ENCODE measurements at regions not wholly inside any gene's neighbourhood (a gene's known extent, or its start where the extent isn't known, plus 50 kb on each side); places are given as distances from the start of the nearest gene placed in this dataset.

GRCh38 chr2:12317814-12318426 lies 398.8 kb upstream of the TRIB2 start:
- DNase-seq: no peak

DNA sequence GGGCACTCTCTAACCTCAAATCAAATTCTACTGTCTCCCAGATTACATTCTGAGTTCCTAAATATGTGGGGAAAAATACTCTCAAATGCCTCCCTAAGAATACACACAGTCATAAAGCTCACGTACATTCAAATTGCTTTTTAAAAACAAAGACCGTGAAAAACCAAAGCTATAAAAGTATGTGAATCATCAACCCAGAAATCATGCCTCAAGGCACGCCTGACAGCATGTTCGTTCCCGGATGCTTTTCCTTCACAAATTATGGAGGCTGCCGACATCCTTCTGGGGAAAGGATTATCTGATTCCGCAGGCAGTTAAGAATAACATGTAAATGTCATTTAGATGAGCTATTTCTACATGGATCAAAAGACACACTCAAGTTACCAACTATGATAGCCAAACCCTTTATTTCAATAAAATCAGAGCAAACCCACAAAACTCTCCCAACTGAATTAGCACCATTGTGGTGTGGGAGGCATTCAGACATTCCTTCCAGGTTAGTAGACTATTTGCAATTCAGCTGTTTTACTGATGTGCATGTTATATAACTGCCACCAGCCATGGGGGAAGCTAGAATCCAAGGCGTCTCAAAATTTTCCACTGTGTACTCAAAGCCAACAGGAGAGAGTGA lies 398.2 kb upstream of the TRIB2 start:
- DNase-seq: no peak

- no peak for DNase-seq
These were observed 396.6 kb upstream of the TRIB2 start for GRCh38 chr2:12320027-12320734.

DNA sequence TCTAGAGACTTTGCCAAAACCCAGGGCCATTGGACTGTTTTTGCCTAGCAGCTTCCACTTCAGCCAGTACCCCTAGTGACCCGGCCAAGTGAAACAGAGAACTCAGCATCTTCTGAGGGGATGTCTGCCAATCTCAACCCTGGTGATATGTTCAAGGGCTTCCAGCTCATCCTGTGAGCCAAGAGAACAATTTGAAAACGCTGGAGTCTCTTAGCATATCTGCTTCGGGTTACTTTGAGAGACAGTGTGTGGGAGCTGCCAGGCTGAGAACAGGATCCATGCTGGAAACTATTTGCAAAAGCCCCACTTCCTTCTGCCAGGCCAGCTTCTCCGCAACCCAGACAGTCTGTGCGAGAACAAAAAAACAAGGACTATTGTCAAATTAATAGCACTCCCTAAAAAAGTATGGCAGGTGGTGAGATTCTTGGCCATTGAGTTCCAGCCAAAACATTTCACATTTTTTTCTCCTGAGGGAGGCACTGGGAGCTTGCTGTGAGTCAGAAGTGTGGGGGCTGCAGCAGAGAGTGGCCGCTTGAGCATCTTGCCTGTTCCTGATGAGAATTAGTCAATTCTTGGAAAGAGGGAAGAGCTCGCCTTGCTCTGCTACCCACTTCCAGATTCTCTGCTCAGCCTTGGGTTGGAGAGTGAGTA lies 395.6 kb upstream of the TRIB2 start:
- DNase-seq: peak; percentile 26

DNA sequence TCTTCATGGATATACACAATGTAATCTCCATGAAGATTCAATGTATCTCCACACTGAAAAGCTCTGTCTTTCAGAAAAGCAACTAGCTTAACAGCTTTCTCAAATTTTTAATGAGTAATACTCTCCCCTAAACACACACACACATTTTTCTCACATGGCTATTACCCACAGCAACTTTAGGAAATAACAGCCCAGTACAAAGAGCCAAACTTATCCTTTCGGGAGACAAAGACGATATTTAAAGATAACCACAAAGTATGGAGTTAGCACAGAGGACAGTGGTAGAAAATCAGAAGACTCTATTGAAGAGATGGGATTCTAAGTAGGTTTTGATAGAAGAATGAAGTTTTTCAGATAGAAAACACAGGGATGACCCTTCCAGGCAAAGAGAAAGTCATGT lies 394.9 kb upstream of the TRIB2 start:
- no peak for DNase-seq

DNA sequence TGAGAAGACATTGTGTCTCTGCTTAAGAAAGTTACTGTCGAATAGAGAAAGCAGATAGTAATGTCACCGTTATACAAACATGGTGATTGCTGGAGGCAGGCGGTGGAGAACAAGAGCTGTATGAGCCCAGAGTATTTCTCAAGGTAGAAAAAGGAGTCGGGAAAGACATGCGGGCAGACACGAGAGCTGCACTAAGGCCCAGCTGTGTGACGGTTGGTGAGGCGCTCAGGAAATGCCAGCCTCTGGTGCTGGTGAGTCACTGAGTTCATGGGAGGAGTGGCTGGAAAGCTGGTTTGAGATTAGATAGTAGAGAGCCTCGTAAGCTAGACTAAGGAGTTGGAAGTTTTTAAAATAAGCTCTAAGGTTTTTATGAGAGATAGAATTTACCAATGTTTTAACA lies 390.9 kb upstream of the TRIB2 start:
- no peak for DNase-seq

- no peak for DNase-seq
These were observed 390.1 kb upstream of the TRIB2 start for GRCh38 chr2:12326449-12327190.

- DNase-seq: no peak
These were observed 385.8 kb upstream of the TRIB2 start for GRCh38 chr2:12330916-12331315.

DNA sequence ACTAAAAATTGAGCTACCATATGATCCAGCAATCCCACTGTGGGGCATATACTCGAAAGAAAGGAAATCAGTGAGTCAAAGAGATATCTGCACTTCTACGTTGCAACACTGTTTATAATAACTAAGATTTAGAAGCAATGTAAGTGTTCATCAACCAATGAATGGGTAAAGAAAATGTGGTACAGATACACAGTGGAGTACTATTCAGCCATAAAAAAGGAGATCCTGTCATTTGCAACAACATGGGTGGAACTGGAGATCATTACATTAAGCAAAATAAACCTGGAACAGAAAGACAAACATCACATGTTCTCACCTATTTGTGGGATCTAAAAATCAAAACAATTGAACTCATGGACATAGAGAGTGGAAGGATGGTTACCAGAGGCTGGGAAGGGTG lies 385.0 kb upstream of the TRIB2 start:
- no peak for DNase-seq

GRCh38 chr2:12333293-12333692 lies 383.4 kb upstream of the TRIB2 start:
- DNase-seq: no peak

DNA sequence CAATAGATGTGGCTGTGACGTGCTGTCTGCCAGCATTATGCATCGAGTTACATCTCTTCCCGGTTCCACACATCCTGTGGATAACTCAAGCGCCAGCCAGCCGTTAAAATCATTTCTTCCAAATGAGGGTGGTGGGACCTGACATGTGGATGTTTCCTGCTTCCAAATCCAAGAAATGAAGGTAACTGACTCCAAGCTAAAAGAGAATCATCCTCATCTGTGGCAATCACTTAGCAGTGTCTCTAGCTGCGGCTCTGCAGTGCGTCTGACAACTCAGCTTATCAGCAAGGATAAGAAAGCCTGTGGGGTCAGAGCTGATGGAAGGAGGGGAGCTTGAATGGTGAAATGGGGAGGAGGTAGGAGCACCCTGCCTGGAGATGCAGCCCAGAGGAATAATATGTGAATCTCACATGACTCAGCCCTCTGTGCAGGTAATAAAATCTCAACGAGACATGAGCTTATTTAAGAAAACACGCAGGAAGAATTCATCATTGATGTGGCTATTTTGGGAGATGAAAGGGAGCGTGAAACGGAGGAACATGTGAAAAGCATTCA lies 382.2 kb upstream of the TRIB2 start:
- DNase-seq: no peak

DNA sequence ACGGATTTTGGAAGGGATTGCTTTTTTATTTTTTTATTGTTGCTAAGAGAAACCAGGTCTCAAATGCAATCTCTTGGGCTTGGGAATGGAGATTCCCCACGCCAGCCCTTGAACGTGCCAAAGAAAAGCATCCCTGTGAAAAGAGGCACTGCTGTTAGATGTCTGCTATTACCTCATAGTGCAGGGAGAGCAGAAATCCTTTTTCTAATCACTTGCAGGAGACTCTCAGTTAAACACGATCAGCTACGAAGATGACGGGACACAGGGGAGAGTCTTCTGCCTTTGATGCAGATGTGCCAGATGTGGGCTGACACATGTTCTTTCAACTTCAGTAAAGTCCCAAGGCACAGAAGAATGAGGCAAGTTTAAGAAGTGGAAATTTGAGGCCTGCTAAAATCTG lies 381.6 kb upstream of the TRIB2 start:
- peak; percentile 73 for DNase-seq

DNA sequence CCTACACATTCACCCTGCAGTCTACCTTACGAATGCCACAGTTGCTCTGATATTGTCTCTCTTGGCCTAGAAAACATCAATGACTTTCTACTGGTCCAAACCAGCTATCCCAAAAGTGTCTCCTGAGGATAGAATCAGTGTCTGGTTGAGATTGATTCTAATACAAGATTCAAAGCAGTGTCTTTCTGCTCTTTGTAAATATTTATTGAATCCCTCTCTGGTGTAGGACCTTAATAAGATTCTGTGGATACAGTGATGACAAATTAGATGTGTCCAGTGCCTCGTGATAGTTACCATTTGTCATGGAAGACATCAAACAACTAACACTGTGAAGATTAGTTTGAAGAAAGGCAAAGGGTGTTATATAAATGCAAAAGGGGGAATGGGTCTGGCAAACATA lies 380.7 kb upstream of the TRIB2 start:
- no peak for DNase-seq

GRCh38 chr2:12338946-12339697 lies 377.6 kb upstream of the TRIB2 start:
- DNase-seq: no peak

- DNase-seq: no peak
These were observed 376.6 kb upstream of the TRIB2 start for GRCh38 chr2:12340164-12340563.

DNA sequence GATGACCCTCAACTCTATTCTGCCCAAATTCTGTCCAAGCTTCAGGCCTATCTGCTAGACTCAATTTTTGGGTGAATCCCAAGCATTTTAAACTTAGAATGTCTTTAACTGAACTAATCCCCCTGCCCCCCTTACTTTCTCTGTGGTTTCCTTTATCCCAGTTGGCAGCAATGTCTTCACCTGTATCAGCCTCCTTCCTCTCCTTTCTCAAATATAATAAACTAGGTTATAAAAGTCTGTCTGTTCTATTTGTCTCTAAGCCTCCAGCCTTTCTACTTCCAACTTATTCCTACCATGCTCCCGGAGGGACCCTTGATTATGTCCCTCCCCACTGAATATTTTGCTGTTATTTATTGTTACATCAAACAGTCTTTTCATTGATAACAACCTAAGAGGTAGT lies 375.5 kb upstream of the TRIB2 start:
- no peak for DNase-seq

GRCh38 chr2:12341920-12342319 lies 374.8 kb upstream of the TRIB2 start:
- DNase-seq: no peak

GRCh38 chr2:12343141-12343540 lies 373.6 kb upstream of the TRIB2 start:
- no peak for DNase-seq

DNA sequence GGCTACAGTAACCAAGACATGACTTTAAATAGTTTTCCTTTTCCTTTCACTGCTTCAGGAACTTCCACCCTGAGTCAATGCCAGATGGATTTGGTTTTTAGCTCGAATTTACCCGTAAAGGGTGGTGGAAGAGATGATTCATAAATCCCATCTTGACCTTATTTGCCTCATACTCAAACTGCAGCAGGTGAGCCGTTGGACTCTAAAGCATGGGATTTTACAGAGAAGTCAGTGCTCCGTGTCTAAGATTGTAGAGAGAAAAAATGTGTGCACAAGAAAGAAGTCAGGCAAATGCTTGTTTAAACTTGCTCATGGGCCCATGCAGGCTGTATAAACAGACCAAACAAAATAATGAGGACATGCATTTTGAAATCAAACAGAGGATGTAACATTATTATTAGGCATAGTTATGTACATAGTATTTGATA lies 369.7 kb upstream of the TRIB2 start:
- DNase-seq: no peak

DNA sequence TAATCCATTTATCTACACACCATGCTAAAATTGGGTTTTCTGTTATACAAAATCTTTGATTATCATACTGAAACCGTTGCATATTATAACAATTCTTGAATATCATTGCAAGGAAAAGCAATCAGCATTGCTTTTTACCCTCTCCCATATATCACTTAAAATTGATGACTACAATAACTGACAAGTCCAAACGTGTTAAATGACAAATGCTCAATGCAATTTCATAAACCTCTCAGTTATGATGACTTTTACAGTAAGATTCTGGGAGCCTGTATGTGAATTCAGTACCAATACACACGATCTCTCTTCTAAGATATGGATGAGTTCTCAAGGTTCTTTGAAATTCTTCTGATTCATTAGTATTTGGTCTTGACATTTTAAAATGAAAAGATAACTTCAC lies 368.5 kb upstream of the TRIB2 start:
- DNase-seq: no peak

DNA sequence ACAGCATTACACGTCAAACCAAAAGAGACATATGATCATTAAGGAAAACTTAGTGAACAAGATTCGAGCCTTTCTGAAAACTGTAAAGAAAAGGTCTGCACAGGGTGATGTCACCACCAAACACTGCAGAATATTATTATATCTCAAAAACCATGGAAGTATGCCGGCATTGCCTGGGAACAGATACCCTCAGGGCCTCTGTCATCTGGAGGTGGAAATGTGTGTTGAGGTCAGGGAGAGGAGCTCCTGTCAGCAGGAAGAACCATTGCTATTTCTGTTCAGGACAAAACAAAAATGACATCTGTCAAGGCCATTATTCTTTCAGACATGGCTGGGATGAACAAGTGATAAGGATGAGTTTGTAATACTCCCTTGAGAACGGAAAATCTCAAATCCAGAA lies 365.9 kb upstream of the TRIB2 start:
- DNase-seq: no peak

GRCh38 chr2:12352889-12353288 lies 363.8 kb upstream of the TRIB2 start:
- DNase-seq: no peak

Measured in skin of body (tissue), 1 donor.